ENCODE measurements at regions not wholly inside any gene's neighbourhood (a gene's known extent, or its start where the extent isn't known, plus 50 kb on each side); places are given as distances from the start of the nearest gene placed in this dataset.

DNA sequence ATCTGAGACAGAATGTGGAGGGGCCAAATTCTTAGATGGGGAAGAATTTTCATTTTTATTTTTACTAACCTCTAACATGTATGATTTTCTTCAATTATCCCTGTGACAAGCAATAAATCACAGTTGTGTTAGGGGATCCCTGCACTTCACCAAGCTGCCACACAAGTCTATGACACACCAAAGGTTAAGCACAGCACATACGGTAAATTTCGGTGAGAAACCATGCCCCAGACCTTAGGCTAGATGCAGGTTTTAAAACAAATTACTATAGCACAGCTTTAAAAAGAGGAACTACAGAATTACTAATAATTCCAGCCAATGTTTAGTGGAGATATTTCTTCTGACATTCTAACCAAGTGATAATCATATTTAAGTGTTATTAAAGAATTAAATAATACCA lies 175.7 kb upstream of the RORB start:
- peaks cover 1% of the 10 kb centered on the region for H3K27me3 Mint-ChIP-seq (ENCODE audit: insufficient read depth, low read depth, poor library complexity)
- no peaks in the 10 kb centered on the region for H3K36me3 ChIP-seq (ENCODE audit: insufficient read depth)
- peaks cover 7% of the 10 kb centered on the region for H3K4me1 Mint-ChIP-seq

More for the DNA sequence above, 175.7 kb upstream of the RORB start:
- peaks cover 7% of the 10 kb centered on the region; the same call in 1 of the 2 replicates for H3K9me2 ChIP-seq (ENCODE audit: insufficient read depth)
- H3K27ac Mint-ChIP-seq: no peak overlapping the region
- no peak overlapping the region for H3K4me3 ChIP-seq
- H3F3A ChIP-seq (replicated peaks; ENCODE audit: low read depth): no peaks in the 10 kb centered on the region
- H3K27me3 ChIP-seq (ENCODE audit: insufficient read depth): no peaks in the 10 kb centered on the region
- DNase-seq (ENCODE audit: low spot score): no peak
- peaks cover 7% of the 10 kb centered on the region; the same call in 2 of the 3 replicates for H3K36me3 Mint-ChIP-seq (ENCODE audit: low read depth)
- H4K20me1 ChIP-seq (replicated peaks; ENCODE audit: insufficient read depth): no peaks in the 10 kb centered on the region
- no peak overlapping the region for H3K27ac ChIP-seq (ENCODE audit: low read depth)
- H3K4me3 Mint-ChIP-seq: no peak overlapping the region
- ATAC-seq: no peak
- H3K9me3 Mint-ChIP-seq: peaks cover 7% of the 10 kb centered on the region; the same call in 2 of the 3 replicates
- no peaks in the 10 kb centered on the region for H3K79me2 ChIP-seq (replicated peaks; ENCODE audit: insufficient read depth)
- peaks cover 4% of the 10 kb centered on the region; the same call in 1 of the 2 replicates for H3K4me1 ChIP-seq (ENCODE audit: insufficient read depth)
- TF ChIP-seq EZH2 (IDR thresholded peaks at IDR 0.05; ENCODE audit: low read depth, unreplicated experiment) (no peak), NANOG (IDR thresholded peaks at IDR 0.05; ENCODE audit: borderline replicate concordance) (no peak), ZNF331 (CRISPR knock-in tag; IDR thresholded peaks at IDR 0.05; ENCODE audit: low read depth) (no peak), POLR2AphosphoS5 (IDR thresholded peaks at IDR 0.05; ENCODE audit: low read depth) (no peak), EZH2phosphoT487 (IDR thresholded peaks at IDR 0.05; ENCODE audit: unreplicated experiment) (no peak), CREB1 (CRISPR knock-in tag; IDR thresholded peaks at IDR 0.05; ENCODE audit: low read depth) (no peak), ZNF114 (CRISPR knock-in tag; IDR thresholded peaks at IDR 0.05) (no peak), JUNB (IDR thresholded peaks at IDR 0.05; ENCODE audit: unreplicated experiment) (no peak), STAT1 (IDR thresholded peaks at IDR 0.05; ENCODE audit: unreplicated experiment) (no peak)
- TF ChIP-seq, protein P1, sequence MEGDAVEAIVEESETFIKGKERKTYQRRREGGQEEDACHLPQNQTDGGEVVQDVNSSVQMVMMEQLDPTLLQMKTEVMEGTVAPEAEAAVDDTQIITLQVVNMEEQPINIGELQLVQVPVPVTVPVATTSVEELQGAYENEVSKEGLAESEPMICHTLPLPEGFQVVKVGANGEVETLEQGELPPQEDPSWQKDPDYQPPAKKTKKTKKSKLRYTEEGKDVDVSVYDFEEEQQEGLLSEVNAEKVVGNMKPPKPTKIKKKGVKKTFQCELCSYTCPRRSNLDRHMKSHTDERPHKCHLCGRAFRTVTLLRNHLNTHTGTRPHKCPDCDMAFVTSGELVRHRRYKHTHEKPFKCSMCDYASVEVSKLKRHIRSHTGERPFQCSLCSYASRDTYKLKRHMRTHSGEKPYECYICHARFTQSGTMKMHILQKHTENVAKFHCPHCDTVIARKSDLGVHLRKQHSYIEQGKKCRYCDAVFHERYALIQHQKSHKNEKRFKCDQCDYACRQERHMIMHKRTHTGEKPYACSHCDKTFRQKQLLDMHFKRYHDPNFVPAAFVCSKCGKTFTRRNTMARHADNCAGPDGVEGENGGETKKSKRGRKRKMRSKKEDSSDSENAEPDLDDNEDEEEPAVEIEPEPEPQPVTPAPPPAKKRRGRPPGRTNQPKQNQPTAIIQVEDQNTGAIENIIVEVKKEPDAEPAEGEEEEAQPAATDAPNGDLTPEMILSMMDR (conservative IDR thresholded peaks at IDR 0.05; ENCODE audit: low read depth in 2 of 2): no peak
- TF ChIP-seq, protein P2, sequence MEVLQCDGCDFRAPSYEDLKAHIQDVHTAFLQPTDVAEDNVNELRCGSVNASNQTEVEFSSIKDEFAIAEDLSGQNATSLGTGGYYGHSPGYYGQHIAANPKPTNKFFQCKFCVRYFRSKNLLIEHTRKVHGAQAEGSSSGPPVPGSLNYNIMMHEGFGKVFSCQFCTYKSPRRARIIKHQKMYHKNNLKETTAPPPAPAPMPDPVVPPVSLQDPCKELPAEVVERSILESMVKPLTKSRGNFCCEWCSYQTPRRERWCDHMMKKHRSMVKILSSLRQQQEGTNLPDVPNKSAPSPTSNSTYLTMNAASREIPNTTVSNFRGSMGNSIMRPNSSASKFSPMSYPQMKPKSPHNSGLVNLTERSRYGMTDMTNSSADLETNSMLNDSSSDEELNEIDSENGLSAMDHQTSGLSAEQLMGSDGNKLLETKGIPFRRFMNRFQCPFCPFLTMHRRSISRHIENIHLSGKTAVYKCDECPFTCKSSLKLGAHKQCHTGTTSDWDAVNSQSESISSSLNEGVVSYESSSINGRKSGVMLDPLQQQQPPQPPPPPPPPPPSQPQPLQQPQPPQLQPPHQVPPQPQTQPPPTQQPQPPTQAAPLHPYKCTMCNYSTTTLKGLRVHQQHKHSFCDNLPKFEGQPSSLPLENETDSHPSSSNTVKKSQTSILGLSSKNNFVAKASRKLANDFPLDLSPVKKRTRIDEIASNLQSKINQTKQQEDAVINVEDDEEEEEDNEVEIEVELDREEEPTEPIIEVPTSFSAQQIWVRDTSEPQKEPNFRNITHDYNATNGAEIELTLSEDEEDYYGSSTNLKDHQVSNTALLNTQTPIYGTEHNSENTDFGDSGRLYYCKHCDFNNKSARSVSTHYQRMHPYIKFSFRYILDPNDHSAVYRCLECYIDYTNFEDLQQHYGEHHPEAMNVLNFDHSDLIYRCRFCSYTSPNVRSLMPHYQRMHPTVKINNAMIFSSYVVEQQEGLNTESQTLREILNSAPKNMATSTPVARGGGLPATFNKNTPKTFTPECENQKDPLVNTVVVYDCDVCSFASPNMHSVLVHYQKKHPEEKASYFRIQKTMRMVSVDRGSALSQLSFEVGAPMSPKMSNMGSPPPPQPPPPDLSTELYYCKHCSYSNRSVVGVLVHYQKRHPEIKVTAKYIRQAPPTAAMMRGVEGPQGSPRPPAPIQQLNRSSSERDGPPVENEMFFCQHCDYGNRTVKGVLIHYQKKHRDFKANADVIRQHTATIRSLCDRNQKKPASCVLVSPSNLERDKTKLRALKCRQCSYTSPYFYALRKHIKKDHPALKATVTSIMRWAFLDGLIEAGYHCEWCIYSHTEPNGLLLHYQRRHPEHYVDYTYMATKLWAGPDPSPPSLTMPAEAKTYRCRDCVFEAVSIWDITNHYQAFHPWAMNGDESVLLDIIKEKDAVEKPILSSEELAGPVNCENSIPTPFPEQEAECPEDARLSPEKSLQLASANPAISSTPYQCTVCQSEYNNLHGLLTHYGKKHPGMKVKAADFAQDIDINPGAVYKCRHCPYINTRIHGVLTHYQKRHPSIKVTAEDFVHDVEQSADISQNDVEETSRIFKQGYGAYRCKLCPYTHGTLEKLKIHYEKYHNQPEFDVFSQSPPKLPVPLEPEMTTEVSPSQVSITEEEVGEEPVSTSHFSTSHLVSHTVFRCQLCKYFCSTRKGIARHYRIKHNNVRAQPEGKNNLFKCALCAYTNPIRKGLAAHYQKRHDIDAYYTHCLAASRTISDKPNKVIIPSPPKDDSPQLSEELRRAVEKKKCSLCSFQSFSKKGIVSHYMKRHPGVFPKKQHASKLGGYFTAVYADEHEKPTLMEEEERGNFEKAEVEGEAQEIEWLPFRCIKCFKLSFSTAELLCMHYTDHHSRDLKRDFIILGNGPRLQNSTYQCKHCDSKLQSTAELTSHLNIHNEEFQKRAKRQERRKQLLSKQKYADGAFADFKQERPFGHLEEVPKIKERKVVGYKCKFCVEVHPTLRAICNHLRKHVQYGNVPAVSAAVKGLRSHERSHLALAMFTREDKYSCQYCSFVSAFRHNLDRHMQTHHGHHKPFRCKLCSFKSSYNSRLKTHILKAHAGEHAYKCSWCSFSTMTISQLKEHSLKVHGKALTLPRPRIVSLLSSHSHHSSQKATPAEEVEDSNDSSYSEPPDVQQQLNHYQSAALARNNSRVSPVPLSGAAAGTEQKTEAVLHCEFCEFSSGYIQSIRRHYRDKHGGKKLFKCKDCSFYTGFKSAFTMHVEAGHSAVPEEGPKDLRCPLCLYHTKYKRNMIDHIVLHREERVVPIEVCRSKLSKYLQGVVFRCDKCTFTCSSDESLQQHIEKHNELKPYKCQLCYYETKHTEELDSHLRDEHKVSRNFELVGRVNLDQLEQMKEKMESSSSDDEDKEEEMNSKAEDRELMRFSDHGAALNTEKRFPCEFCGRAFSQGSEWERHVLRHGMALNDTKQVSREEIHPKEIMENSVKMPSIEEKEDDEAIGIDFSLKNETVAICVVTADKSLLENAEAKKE (CRISPR knock-in tag; IDR thresholded peaks at IDR 0.05): no peak
- TF ChIP-seq, protein P3, sequence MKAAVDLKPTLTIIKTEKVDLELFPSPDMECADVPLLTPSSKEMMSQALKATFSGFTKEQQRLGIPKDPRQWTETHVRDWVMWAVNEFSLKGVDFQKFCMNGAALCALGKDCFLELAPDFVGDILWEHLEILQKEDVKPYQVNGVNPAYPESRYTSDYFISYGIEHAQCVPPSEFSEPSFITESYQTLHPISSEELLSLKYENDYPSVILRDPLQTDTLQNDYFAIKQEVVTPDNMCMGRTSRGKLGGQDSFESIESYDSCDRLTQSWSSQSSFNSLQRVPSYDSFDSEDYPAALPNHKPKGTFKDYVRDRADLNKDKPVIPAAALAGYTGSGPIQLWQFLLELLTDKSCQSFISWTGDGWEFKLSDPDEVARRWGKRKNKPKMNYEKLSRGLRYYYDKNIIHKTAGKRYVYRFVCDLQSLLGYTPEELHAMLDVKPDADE (IDR thresholded peaks at IDR 0.05): no peak
- TF ChIP-seq, protein P4, sequence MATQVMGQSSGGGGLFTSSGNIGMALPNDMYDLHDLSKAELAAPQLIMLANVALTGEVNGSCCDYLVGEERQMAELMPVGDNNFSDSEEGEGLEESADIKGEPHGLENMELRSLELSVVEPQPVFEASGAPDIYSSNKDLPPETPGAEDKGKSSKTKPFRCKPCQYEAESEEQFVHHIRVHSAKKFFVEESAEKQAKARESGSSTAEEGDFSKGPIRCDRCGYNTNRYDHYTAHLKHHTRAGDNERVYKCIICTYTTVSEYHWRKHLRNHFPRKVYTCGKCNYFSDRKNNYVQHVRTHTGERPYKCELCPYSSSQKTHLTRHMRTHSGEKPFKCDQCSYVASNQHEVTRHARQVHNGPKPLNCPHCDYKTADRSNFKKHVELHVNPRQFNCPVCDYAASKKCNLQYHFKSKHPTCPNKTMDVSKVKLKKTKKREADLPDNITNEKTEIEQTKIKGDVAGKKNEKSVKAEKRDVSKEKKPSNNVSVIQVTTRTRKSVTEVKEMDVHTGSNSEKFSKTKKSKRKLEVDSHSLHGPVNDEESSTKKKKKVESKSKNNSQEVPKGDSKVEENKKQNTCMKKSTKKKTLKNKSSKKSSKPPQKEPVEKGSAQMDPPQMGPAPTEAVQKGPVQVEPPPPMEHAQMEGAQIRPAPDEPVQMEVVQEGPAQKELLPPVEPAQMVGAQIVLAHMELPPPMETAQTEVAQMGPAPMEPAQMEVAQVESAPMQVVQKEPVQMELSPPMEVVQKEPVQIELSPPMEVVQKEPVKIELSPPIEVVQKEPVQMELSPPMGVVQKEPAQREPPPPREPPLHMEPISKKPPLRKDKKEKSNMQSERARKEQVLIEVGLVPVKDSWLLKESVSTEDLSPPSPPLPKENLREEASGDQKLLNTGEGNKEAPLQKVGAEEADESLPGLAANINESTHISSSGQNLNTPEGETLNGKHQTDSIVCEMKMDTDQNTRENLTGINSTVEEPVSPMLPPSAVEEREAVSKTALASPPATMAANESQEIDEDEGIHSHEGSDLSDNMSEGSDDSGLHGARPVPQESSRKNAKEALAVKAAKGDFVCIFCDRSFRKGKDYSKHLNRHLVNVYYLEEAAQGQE (IDR thresholded peaks at IDR 0.05; ENCODE audit: unreplicated experiment): no peak
- no peak overlapping the region for H2AFZ ChIP-seq
- H3K4me2 ChIP-seq: no peak overlapping the region
